Keratinocyte (primary cell): ENCODE measurements at regions not wholly inside any gene's neighbourhood (a gene's known extent, or its start where the extent isn't known, plus 50 kb on each side); places are given as distances from the start of the nearest gene placed in this dataset.

ENCODE experiments used
- CTCF ChIP-seq, 3 experiments: IDR thresholded peaks in 1 of 3; conservative IDR thresholded peaks in 1 of 3; optimal IDR thresholded peaks in 1 of 3; 2 replicates in 2 of 3; 3 replicates in 1 of 3; pipeline versions ENCODE3 to v1.5.1; 2011; ENCODE audit warnings: low read length in 3 of 3, mild to moderate bottlenecking in 3 of 3, moderate library complexity in 2 of 3, control low read depth in 1 of 3, inconsistent platforms in 1 of 3; ENCODE audit not compliant: insufficient read depth in 2 of 3; ENCODE audit errors: extremely low read depth in 1 of 3
- EZH2 ChIP-seq: IDR thresholded peaks from one replicate; pipeline ENCODE4 v1.6.1; 2012; ENCODE audit warnings: inconsistent platforms, mild to moderate bottlenecking, low read length, moderate library complexity

- TF ChIP-seq CTCF (optimal IDR thresholded peaks at IDR 0.05 in 1 of 3, IDR thresholded peaks at IDR 0.05 in 1 of 3, conservative IDR thresholded peaks at IDR 0.05 in 1 of 3; ENCODE audit: extremely low read depth in 1 of 3, insufficient read depth in 2 of 3, low read length in 3 of 3), result no peak
- no peak for TF ChIP-seq EZH2
Observed at GRCh38 chr5:86008704-86009103, 609.0 kb upstream of the COX7C start.
